NT2/D1 (cell line): ENCODE measurements at regions not wholly inside any gene's neighbourhood (a gene's known extent, or its start where the extent isn't known, plus 50 kb on each side); places are given as distances from the start of the nearest gene placed in this dataset.

ENCODE experiments used
- DNase-seq: peaks from one replicate; pipeline ENCODE4 v3.0.0-alpha.2; 2011; ENCODE audit warnings: low read depth, low spot score
- H3K27me3 ChIP-seq: 2 replicates; pipeline ENCODE4 v1.6.0; 2011; ENCODE audit warnings: mild to moderate bottlenecking; ENCODE audit not compliant: insufficient read length, insufficient read depth
- H3K36me3 ChIP-seq: 2 replicates; pipeline ENCODE4 v1.6.1; 2011; ENCODE audit warnings: mild to moderate bottlenecking, low read length, mixed read lengths; ENCODE audit not compliant: insufficient read depth, insufficient read length
- H3K4me1 ChIP-seq: 2 replicates; pipeline ENCODE4 v1.5.1; 2011; ENCODE audit not compliant: insufficient read depth, insufficient read length
- H3K4me3 ChIP-seq: 2 replicates; pipeline ENCODE4 v1.5.1; 2011; ENCODE audit warnings: low read depth; ENCODE audit not compliant: insufficient read length
- H3K9ac ChIP-seq: 2 replicates; pipeline ENCODE4 v1.6.0; 2011; ENCODE audit warnings: low read depth; ENCODE audit not compliant: insufficient read length
- H3K9me3 ChIP-seq: 2 replicates; pipeline ENCODE4 v1.5.1; 2011; ENCODE audit warnings: mild to moderate bottlenecking, low read length; ENCODE audit not compliant: insufficient read depth
- SUZ12 ChIP-seq: IDR thresholded peaks from 2 replicates; pipeline ENCODE4 v1.6.1; 2011; ENCODE audit not compliant: insufficient read length, insufficient read depth; ENCODE audit errors: extremely low read depth
- YY1 ChIP-seq: IDR thresholded peaks from 2 replicates; pipeline ENCODE4 v1.6.1; 2011; ENCODE audit not compliant: insufficient read length, insufficient read depth
- ZNF274 ChIP-seq: IDR thresholded peaks from 2 replicates; pipeline ENCODE4 v1.6.1; 2011; ENCODE audit warnings: mild to moderate bottlenecking, low read depth, low read length

DNA sequence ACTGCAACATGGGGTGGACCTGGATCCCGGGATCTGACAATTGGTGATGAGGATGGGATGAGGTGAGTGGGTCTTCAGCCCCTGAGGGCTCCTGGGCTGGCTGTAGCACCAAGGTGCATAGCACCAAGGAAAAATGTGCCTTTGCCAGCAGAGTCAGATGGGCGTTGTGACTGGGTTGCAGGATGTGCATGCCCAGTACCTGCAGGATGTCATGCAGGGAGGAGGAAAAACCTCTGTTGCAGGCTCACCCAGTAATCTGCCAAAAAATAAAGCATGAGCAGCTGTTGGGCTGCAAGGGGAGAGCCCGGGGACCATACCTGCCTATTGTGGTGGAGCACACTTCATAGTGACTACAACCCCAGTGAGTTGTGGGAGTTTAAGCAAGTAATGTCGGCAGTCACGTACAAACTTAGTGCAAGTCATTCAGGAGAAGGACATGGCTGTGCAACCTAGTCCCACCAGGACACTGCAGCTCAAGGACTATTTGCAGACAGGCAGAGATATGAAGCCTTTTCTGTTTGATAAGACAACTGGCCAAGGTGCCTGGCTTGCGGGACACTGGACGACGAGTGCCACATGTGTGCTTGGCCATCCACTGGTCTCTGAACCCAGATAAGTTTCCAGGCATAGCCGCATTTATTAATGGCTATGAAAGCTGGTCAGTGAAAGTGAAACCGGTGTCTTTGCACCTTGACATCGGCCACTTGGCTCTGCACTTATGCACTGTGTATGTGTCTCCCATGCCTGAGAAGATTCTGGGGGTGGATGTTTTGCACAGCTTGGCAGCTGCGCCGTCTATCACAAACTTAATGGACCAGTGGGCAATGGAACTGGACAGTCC, 499.8 kb downstream of the KCNJ2 start:
- Histone ChIP-seq H3K4me1 (no peaks in the 10 kb centered on the region), H3K9me3 (no peaks in the 10 kb centered on the region), H3K4me3 (no peak overlapping the region), H3K9ac (no peak overlapping the region), H3K36me3 (no peaks in the 10 kb centered on the region), H3K27me3 (no peaks in the 10 kb centered on the region)
- no peak for DNase-seq
- TF ChIP-seq YY1 (no peak), SUZ12 (no peak), ZNF274 (no peak)

DNA sequence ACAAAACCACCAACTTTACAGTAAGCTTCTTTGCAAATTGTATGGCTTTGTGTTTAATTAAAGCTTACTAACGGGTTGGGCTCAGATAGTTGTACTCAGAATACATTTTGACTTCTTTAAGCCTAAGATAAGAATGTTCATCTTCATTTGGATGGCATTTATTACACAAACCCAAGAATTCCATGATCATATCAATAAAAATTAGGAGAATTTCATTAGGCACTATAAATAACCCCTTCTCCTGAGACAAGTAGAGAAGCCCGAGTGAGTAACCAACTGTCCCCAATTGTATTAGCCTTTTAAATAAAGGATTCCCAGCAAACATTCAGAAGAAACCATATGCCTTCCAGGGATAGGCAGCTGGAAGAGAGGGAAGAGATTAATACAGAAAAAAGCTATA, 504.7 kb downstream of the KCNJ2 start:
- H3K4me3 ChIP-seq, result no peak overlapping the region

DNA sequence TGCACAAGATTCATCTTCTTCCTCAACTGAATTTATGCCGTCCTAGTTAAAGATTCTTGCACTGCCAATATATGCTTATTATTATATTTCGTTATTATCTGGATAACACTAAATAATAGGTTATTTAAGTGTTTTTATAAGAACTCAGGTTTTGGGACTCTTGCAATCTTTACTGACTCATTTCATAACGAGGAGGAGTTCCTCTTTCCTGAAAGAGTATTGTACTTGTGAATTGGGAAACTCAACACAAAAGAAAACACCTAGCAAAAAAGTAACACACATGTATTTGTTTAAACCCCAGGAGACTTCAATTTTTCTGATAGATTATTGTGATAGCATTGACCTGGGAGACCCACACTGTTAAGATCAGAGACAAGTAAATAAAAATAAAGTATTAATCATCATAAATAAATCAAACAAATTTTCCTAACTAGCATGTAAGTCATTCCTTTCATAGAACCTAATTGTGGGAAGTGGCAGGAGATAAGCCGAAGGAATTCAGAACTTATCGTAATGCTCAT, 505.8 kb downstream of the KCNJ2 start:
- Histone ChIP-seq H3K4me1 (peaks cover 2% of the 10 kb centered on the region), H3K36me3 (no peaks in the 10 kb centered on the region), H3K4me3 (no peak overlapping the region), H3K9ac (no peak overlapping the region), H3K9me3 (no peaks in the 10 kb centered on the region), H3K27me3 (no peaks in the 10 kb centered on the region)
- TF ChIP-seq SUZ12, result no peak
- TF ChIP-seq ZNF274, result no peak
- TF ChIP-seq YY1, result no peak
- DNase-seq, result no peak

More for the DNA sequence above, 504.7 kb downstream of the KCNJ2 start:
- TF ChIP-seq ZNF274, result no peak
- no peak for TF ChIP-seq SUZ12
- no peak for TF ChIP-seq YY1
- Histone ChIP-seq H3K4me1 (peaks cover 2% of the 10 kb centered on the region), H3K9ac (no peak overlapping the region), H3K36me3 (no peaks in the 10 kb centered on the region), H3K9me3 (no peaks in the 10 kb centered on the region), H3K27me3 (no peaks in the 10 kb centered on the region)
- DNase-seq, result no peak

DNA sequence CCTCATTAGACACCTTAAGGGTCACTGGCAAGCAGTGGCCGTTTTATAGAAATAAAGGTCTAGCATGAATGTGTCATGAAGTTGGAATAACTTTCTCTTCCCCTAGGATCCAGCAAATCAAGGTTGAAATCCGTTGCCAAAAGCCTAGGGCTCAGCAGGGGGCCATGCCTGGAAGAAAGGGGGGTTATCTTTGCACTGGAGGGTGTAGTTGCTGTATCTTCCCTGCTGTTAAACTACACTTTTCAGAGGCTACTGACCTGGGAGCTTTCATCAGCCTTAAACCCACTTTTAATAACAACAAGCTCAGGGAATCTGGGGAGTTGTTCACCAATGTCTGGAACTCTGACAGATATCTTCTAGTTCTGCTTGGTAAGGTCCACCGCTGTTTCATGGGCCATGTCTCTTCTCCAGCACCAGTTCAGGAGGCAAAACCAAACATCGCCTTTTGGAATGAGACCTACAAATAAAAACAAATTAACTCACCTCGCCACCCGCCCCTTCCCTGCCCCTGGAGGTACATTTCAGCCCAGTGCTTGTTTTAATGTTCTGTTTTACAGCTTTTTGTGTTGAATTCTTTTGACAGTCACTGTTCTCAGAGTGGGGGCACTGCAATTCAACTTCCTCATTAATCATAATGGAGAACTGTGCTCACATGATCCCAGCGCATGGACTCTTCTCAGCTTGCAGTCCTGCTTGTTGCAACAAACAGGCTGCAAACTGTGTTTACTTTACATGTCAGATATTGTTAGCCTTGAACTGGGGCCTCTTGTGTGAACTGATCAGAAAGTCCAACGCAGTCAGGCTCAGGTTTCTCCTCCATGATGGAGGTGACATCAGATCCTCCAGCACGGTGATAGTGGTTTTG, 508.7 kb downstream of the KCNJ2 start:
- H3K9me3 ChIP-seq, result no peaks in the 10 kb centered on the region
- TF ChIP-seq SUZ12 (no peak), YY1 (no peak), ZNF274 (no peak)
- peak; percentile 6 for DNase-seq

DNA sequence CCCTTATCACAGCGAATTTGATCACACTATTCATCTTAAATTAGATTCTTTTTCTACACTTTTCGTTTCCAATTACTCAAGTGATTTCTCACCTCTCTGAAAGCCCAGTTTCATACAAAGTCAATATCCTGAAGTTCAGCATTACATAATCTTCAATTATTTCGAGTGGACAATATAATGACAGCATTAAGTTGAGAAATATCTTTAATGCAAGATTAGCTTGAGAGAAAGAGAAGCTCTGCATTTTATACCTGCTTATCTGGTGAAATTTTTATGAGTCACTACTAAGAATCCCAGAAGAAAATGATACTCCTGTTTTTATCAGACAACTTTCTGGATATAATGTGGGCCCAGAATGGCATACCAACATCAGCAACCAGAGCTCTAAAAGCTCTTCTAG, 509.6 kb downstream of the KCNJ2 start:
- H3K9me3 ChIP-seq, result no peaks in the 10 kb centered on the region
- H3K27me3 ChIP-seq, result no peaks in the 10 kb centered on the region
- H3K36me3 ChIP-seq, result no peaks in the 10 kb centered on the region
- no peak overlapping the region for H3K4me3 ChIP-seq
- TF ChIP-seq SUZ12 (no peak), ZNF274 (no peak), YY1 (no peak)
- H3K9ac ChIP-seq, result no peak overlapping the region
- peaks cover 2% of the 10 kb centered on the region for H3K4me1 ChIP-seq
- no peak for DNase-seq

More for the DNA sequence above, 508.7 kb downstream of the KCNJ2 start:
- Histone ChIP-seq H3K9ac (no peak overlapping the region), H3K27me3 (no peaks in the 10 kb centered on the region), H3K4me1 (peaks cover 2% of the 10 kb centered on the region), H3K4me3 (no peak overlapping the region), H3K36me3 (no peaks in the 10 kb centered on the region)

DNA sequence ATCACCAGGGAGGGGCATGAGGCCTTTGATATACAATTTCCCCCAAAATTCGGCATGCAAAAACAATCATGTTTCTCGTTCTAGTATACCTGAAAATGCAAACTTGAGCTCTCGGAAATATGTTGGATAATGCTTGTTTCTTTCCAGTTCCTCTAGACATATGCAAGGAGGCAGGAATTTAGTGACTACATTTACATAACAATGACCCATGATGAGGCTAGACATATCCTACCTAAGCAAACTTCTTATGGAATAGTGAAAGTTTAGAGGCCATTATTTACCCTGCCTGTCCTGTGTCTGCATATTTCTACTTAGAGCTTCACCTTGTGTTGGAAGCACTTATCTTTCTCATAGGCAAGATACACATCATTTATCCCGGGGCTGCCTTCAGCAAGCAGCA, 514.6 kb downstream of the KCNJ2 start:
- TF ChIP-seq ZNF274, result no peak
- TF ChIP-seq YY1, result no peak
- no peak for TF ChIP-seq SUZ12
- Histone ChIP-seq H3K9me3 (no peaks in the 10 kb centered on the region), H3K4me1 (no peaks in the 10 kb centered on the region), H3K4me3 (no peak overlapping the region), H3K9ac (no peak overlapping the region), H3K27me3 (no peaks in the 10 kb centered on the region), H3K36me3 (no peaks in the 10 kb centered on the region)
- no peak for DNase-seq

DNA sequence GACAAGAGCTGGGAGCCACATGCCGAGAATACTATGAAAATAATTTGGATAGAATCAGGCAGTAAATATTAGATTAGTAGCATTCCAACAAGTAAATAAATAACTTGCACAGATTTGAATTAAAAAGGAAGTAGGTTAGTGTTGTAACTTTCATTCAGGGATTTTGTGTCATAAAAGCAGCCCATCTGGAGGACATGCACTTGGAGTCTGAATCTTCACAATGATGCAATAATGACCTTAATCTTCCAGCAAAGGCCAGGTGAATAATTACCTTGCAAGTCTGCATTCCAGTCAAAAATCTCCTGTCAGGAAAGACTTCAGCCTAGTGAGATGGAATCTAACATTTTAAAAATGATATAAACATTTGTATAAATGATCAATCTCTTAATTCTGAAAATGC, 518.1 kb downstream of the KCNJ2 start:
- Histone ChIP-seq H3K4me1 (no peaks in the 10 kb centered on the region), H3K9me3 (no peaks in the 10 kb centered on the region), H3K36me3 (no peaks in the 10 kb centered on the region), H3K9ac (no peak overlapping the region), H3K27me3 (no peaks in the 10 kb centered on the region), H3K4me3 (no peak overlapping the region)
- TF ChIP-seq ZNF274 (no peak), SUZ12 (no peak), YY1 (no peak)
- DNase-seq, result no peak
